Suprapubic skin (tissue), 4 donors: ENCODE measurements at regions not wholly inside any gene's neighbourhood (a gene's known extent, or its start where the extent isn't known, plus 50 kb on each side); places are given as distances from the start of the nearest gene placed in this dataset.
"Not testable (repeated sequence)": the region's sequence is repeated elsewhere in the genome, so short reads cannot be mapped to it uniquely, and the experiment has no call there.

ENCODE experiments used
- DNase-seq, 2 donors: peaks; one replicate each; pipeline ENCODE4 v3.0.0-alpha.2; 2019; ENCODE audit warnings: low spot score in 2 of 2
- H3K27ac ChIP-seq: fragments of 200-600 bp; sonication (generic); one replicate; pipeline ENCODE4 v1.5.1; 2019
- H3K27me3 ChIP-seq: fragments of 200-600 bp; sonication (generic); one replicate; pipeline ENCODE4 v1.5.1; 2019
- H3K36me3 ChIP-seq: fragments of 200-600 bp; sonication (generic); one replicate; pipeline ENCODE4 v1.5.1; 2019
- H3K4me1 ChIP-seq: fragments of 200-600 bp; sonication (generic); one replicate; pipeline ENCODE4 v1.5.1; 2019
- H3K4me3 ChIP-seq: fragments of 200-600 bp; sonication (generic); one replicate; pipeline ENCODE4 v1.5.1; 2019; ENCODE audit warnings: mild to moderate bottlenecking
- H3K9me3 ChIP-seq: fragments of 200-600 bp; sonication (generic); one replicate; pipeline ENCODE4 v1.5.1; 2019
- CTCF ChIP-seq, 2 donors: fragments of 200-600 bp in 1 of 2; fragments of 450-650 bp in 1 of 2; sonication (generic) in 1 of 2; IDR thresholded peaks; one replicate each; pipeline ENCODE4 v1.5.1; 2016 to 2019; ENCODE audit warnings: antibody characterized with exemption in 2 of 2, mild to moderate bottlenecking in 1 of 2, moderate library complexity in 1 of 2
- EP300 ChIP-seq: sonication (generic); formaldehyde crosslinking; IDR thresholded peaks from one replicate; pipeline ENCODE4 v1.6.1; 2017; ENCODE audit warnings: antibody characterized with exemption
- POLR2A ChIP-seq, 2 donors: fragments of 450-650 bp; IDR thresholded peaks; one replicate each; pipeline ENCODE4 v1.6.1; 2017; ENCODE audit warnings: antibody characterized with exemption in 2 of 2, mild to moderate bottlenecking in 2 of 2, moderate library complexity in 2 of 2
- POLR2AphosphoS5 ChIP-seq, 3 donors: sonication (generic); formaldehyde crosslinking; IDR thresholded peaks; one replicate each; pipeline ENCODE4 v1.6.1; 2017; ENCODE audit warnings: antibody characterized with exemption in 3 of 3
- WGBS: methylation state at CpG from one replicate; pipeline ENCODE4 v1.1.5; 2018; 5-methylcytosine and 5-hydroxymethylcytosine counted together

- Histone ChIP-seq H3K36me3 (no peaks in the 10 kb centered on the region), H3K27me3 (no peaks in the 10 kb centered on the region), H3K27ac (no peak overlapping the region), H3K4me3 (no peak overlapping the region), H3K4me1 (no peaks in the 10 kb centered on the region), H3K9me3 (no peaks in the 10 kb centered on the region)
- no peak for TF ChIP-seq POLR2A (IDR thresholded peaks at IDR 0.05)
- no peak for TF ChIP-seq POLR2AphosphoS5 (IDR thresholded peaks at IDR 0.05)
- TF ChIP-seq CTCF (IDR thresholded peaks at IDR 0.05): no peak
- TF ChIP-seq EP300: no peak
- no peak for DNase-seq
These were observed 270.5 kb upstream of the CDH19 start for GRCh38 chr18:66874375-66874774.

DNA sequence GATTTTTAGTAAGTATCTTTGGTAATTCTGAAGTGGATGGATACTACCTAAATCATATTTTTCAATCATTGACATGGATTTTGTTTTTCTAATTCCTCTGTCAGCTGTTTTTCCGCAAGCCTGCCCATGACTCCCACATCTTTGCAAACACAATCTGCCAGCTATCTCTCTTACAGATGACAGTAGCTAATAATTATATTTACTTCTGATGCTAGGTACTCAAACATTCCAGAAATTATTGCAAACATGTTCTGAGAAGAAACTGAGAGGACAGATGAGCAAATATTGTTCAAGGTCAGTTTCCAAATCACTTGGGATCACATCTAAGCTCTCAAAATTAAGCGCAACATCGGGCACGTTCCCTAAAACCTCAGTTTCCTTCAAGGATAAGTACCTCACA, 270.0 kb upstream of the CDH19 start:
- 59% methylated on average over 4 of the region's 4 CpGs for WGBS
- H3K27ac ChIP-seq: no peak overlapping the region
- TF ChIP-seq EP300: no peak
- no peak for TF ChIP-seq CTCF (IDR thresholded peaks at IDR 0.05)
- no peak for TF ChIP-seq POLR2A (IDR thresholded peaks at IDR 0.05)
- no peak for TF ChIP-seq POLR2AphosphoS5 (IDR thresholded peaks at IDR 0.05)
- H3K36me3 ChIP-seq: no peaks in the 10 kb centered on the region
- no peak for DNase-seq
- H3K9me3 ChIP-seq: no peaks in the 10 kb centered on the region
- no peaks in the 10 kb centered on the region for H3K27me3 ChIP-seq
- no peak overlapping the region for H3K4me3 ChIP-seq
- no peaks in the 10 kb centered on the region for H3K4me1 ChIP-seq

- H3K4me1 ChIP-seq: no peaks in the 10 kb centered on the region
- H3K27ac ChIP-seq: no peak overlapping the region
- no peaks in the 10 kb centered on the region for H3K27me3 ChIP-seq
- no peaks in the 10 kb centered on the region for H3K36me3 ChIP-seq
- DNase-seq: no peak
- H3K4me3 ChIP-seq: no peak overlapping the region
- TF ChIP-seq EP300: no peak
- no peak for TF ChIP-seq CTCF (IDR thresholded peaks at IDR 0.05)
- TF ChIP-seq POLR2AphosphoS5 (IDR thresholded peaks at IDR 0.05): no peak
- TF ChIP-seq POLR2A (IDR thresholded peaks at IDR 0.05): no peak
- H3K9me3 ChIP-seq: no peaks in the 10 kb centered on the region
- WGBS: 0% methylated on average over 1 of the region's 1 CpG
These were observed 268.4 kb upstream of the CDH19 start for GRCh38 chr18:66872277-66872676.

GRCh38 chr18:66867653-66868052, 263.8 kb upstream of the CDH19 start:
- WGBS: 48% methylated on average over 4 of the region's 4 CpGs

DNA sequence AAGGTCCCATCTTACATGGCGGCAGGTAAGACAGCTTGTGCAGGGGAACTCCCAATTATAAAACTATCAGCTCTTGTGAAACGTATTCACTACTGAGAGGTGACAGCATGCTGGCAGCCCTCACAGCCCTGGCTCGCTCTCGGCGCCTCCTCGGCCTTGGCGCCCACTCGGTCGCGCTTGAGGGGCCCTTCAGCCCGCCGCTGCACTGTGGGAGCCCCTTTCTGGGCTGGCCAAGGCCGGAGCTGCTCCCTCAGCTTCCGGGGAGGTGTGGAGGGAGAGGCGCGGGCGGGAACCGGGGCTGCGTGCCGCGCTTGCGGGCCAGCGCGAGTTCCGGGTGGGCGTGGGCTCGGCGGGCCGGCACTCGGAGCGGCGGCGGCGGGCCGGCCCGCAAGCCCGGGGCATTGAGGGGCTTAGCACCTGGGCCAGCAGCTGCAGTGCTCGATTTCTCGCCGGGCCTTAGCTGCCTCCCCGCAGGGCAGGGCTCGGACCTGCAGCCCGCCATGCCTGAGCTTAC, 262.6 kb upstream of the CDH19 start:
- not testable (repeated sequence) for H3K36me3 ChIP-seq, H3K27me3 ChIP-seq, DNase-seq, H3K4me1 ChIP-seq, H3K4me3 ChIP-seq, H3K27ac ChIP-seq, H3K9me3 ChIP-seq
- WGBS: 98% methylated on average over 36 of the region's 43 CpGs

More at GRCh38 chr18:66867653-66868052, 263.8 kb upstream of the CDH19 start:
- Histone ChIP-seq H3K27ac (no peak overlapping the region), H3K9me3 (no peaks in the 10 kb centered on the region), H3K4me3 (no peak overlapping the region), H3K27me3 (no peaks in the 10 kb centered on the region), H3K36me3 (no peaks in the 10 kb centered on the region), H3K4me1 (no peaks in the 10 kb centered on the region)
- TF ChIP-seq EP300: no peak
- no peak for TF ChIP-seq POLR2AphosphoS5 (IDR thresholded peaks at IDR 0.05)
- no peak for TF ChIP-seq POLR2A (IDR thresholded peaks at IDR 0.05)
- TF ChIP-seq CTCF (IDR thresholded peaks at IDR 0.05): no peak
- DNase-seq: no peak

GRCh38 chr18:66838340-66838987, 234.6 kb upstream of the CDH19 start:
- TF ChIP-seq CTCF (IDR thresholded peaks at IDR 0.05) (no peak), POLR2AphosphoS5 (IDR thresholded peaks at IDR 0.05) (no peak), EP300 (no peak), POLR2A (IDR thresholded peaks at IDR 0.05) (no peak)
- Histone ChIP-seq H3K4me1 (no peaks in the 10 kb centered on the region), H3K4me3 (no peak overlapping the region), H3K9me3 (no peaks in the 10 kb centered on the region), H3K27ac (no peak overlapping the region), H3K27me3 (no peaks in the 10 kb centered on the region), H3K36me3 (no peaks in the 10 kb centered on the region)
- DNase-seq: no peak
- 76% methylated on average over 4 of the region's 4 CpGs for WGBS
